SU-DHL-6 (cell line): ENCODE measurements at regions not wholly inside any gene's neighbourhood (a gene's known extent, or its start where the extent isn't known, plus 50 kb on each side); places are given as distances from the start of the nearest gene placed in this dataset.

Experiments used
- H2AFZ ChIP-seq: fragments of 200-600 bp; sonication (generic); 2 replicates; pipeline ENCODE4 v1.6.1; 2014; ENCODE audit warnings: low read depth, mild to moderate bottlenecking, moderate library complexity, mixed read lengths, antibody characterized with exemption, low read length; ENCODE audit not compliant: severe bottlenecking
- H3F3A ChIP-seq: fragments of 200-600 bp; shearing (Covaris generic); 2 replicates; pipeline ENCODE4 v1.6.0; 2016; ENCODE audit warnings: antibody characterized with exemption, mild to moderate bottlenecking; ENCODE audit not compliant: insufficient read depth
- H3K27ac ChIP-seq: fragments of 200-600 bp; sonication (generic); 2 replicates; pipeline ENCODE4 v1.5.1; 2016; ENCODE audit warnings: low read depth, mild to moderate bottlenecking, low read length, moderate library complexity, mixed read lengths
- H3K27me3 ChIP-seq: fragments of 200-600 bp; sonication (generic), shearing (Covaris generic); 2 replicates; pipeline ENCODE4 v1.6.0; 2014; ENCODE audit warnings: mild to moderate bottlenecking, low read length
- H3K36me3 ChIP-seq: fragments of 200-600 bp; sonication (generic); 2 replicates; pipeline ENCODE4 v1.6.1; 2014; ENCODE audit warnings: mild to moderate bottlenecking, low read length, mixed read lengths
- H3K4me2 ChIP-seq: fragments of 300-600, 200-600 bp; shearing (Covaris generic), sonication (generic); 2 replicates; pipeline ENCODE4 v1.6.0; 2014; ENCODE audit warnings: low read length, low read depth, mild to moderate bottlenecking; ENCODE audit not compliant: poor library complexity, severe bottlenecking
- H3K4me3 ChIP-seq: fragments of 200-600 bp; sonication (generic); 2 replicates; pipeline ENCODE4 v1.5.1; 2014; ENCODE audit warnings: antibody characterized with exemption, low read length, mild to moderate bottlenecking, mixed read lengths; ENCODE audit not compliant: insufficient read depth, poor library complexity, severe bottlenecking
- H3K79me2 ChIP-seq: fragments of 200-600 bp; sonication (generic); 2 replicates; pipeline ENCODE4 v1.6.1; 2014; ENCODE audit warnings: mild to moderate bottlenecking, low read length, moderate library complexity; ENCODE audit not compliant: insufficient read depth
- H3K9ac ChIP-seq: fragments of 200-600 bp; sonication (generic); 2 replicates; pipeline ENCODE4 v1.7.0; 2014; ENCODE audit warnings: mild to moderate bottlenecking, low read length
- H3K9me2 ChIP-seq: fragments of 200-600 bp; sonication (generic); replicated peaks from 2 replicates; pipeline ENCODE4 v1.6.1; 2014; ENCODE audit warnings: low read length; ENCODE audit not compliant: insufficient read depth
- H3K9me3 ChIP-seq: fragments of 200-600 bp; sonication (generic); 2 replicates; pipeline ENCODE4 v1.6.1; 2014; ENCODE audit warnings: low read length, mixed read lengths; ENCODE audit not compliant: insufficient read depth
- H4K20me1 ChIP-seq: fragments of 200-600 bp; sonication (generic); 2 replicates; pipeline ENCODE4 v1.6.1; 2014; ENCODE audit warnings: low read depth, mild to moderate bottlenecking, antibody characterized with exemption, low read length, moderate library complexity, mixed read lengths
- EZH2phosphoT487 ChIP-seq: fragments of 200-600 bp; sonication (generic), shearing (Covaris generic); conservative IDR thresholded peaks from 2 replicates; pipeline ENCODE4 v1.6.1; 2018; ENCODE audit warnings: mild to moderate bottlenecking, antibody characterized with exemption, low read length, moderate library complexity, mixed read lengths
- TF ChIP-seq, protein P1 (sequence below): fragments of 200-600 bp; sonication (generic); IDR thresholded peaks from one replicate; pipeline ENCODE4 v1.5.1; 2017; ENCODE audit warnings: antibody characterized with exemption, mild to moderate bottlenecking, low read length, moderate library complexity; ENCODE audit not compliant: insufficient read depth, poor library complexity, severe bottlenecking

DNA sequence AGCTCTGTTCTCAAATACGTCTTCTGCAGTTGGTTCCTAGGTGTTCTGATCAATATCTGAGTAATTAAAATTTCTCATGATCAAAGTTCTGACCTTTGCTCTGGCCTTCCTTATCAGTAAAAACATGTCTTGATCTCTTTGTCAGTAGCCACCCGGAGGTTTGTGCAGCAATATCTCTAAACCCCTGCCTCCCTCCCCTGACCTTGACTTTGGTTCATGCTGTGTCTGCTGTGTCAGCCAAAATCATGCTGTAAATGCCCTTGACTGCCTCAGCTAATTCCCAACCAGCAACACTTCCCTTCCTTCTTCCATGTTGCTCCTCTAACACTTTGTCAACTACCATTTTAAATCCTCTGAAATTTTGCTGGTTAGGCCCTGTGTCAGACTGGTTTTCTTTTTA is 424.7 kb downstream of the FAM181B start:
- Histone ChIP-seq H3K36me3 (no peaks in the 10 kb centered on the region), H3K27me3 (no peaks in the 10 kb centered on the region), H3K79me2 (no peaks in the 10 kb centered on the region), H3K9ac (no peak overlapping the region), H3K4me3 (no peak overlapping the region), H3K9me2 (no peaks in the 10 kb centered on the region), H2AFZ (no peak overlapping the region), H4K20me1 (no peaks in the 10 kb centered on the region), H3K9me3 (no peaks in the 10 kb centered on the region), H3K4me2 (no peak overlapping the region), H3F3A (no peaks in the 10 kb centered on the region), H3K27ac (no peak overlapping the region)
- TF ChIP-seq EZH2phosphoT487: no peak
- TF ChIP-seq, protein P1, sequence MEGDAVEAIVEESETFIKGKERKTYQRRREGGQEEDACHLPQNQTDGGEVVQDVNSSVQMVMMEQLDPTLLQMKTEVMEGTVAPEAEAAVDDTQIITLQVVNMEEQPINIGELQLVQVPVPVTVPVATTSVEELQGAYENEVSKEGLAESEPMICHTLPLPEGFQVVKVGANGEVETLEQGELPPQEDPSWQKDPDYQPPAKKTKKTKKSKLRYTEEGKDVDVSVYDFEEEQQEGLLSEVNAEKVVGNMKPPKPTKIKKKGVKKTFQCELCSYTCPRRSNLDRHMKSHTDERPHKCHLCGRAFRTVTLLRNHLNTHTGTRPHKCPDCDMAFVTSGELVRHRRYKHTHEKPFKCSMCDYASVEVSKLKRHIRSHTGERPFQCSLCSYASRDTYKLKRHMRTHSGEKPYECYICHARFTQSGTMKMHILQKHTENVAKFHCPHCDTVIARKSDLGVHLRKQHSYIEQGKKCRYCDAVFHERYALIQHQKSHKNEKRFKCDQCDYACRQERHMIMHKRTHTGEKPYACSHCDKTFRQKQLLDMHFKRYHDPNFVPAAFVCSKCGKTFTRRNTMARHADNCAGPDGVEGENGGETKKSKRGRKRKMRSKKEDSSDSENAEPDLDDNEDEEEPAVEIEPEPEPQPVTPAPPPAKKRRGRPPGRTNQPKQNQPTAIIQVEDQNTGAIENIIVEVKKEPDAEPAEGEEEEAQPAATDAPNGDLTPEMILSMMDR: no peak

DNA sequence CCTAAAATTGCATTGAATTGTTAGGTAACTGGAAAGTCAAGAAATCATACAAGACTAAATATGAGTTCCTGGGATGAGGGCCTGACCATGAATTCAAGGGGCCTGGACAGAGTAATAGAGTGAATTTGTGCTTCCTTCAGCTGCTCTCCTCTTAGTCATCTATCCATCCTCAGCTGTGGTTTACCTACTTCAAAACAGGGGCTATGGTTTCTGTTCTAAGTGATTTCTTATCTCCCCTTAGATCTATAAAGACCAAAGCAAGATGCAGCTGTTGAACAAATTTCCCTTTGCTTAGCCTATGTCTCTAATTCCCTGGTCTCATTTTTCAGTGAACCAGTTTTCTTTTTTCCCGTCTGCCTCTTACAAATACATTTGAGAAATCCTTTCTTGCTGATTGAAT is 428.5 kb downstream of the FAM181B start:
- Histone ChIP-seq H3F3A (no peaks in the 10 kb centered on the region), H3K4me3 (no peak overlapping the region), H3K36me3 (no peaks in the 10 kb centered on the region), H4K20me1 (no peaks in the 10 kb centered on the region), H3K79me2 (no peaks in the 10 kb centered on the region), H2AFZ (no peak overlapping the region), H3K9me3 (no peaks in the 10 kb centered on the region), H3K9me2 (no peaks in the 10 kb centered on the region), H3K4me2 (no peak overlapping the region), H3K9ac (no peak overlapping the region), H3K27ac (no peak overlapping the region), H3K27me3 (no peaks in the 10 kb centered on the region)
- TF ChIP-seq, protein P1: no peak

DNA sequence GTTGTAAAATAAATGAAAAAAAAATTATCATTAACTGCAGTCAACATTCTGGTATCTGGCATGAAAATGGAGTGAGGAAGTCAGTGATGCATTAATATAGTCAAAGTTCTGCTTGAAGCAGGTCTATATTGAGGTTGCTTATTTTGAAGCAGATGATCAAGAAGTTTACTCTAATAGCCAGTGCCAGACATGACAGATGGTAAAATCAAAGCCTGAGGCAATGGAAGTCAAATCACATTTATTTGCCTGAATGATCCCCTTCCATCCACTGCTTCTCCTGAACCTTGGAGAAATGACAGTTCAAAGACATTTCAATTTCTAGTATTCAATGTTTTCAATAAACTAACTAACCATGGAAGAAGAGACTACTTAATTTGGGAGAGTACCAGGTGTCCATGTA is 430.0 kb downstream of the FAM181B start:
- Histone ChIP-seq H3K9ac (no peak overlapping the region), H3K27ac (no peak overlapping the region), H3F3A (no peaks in the 10 kb centered on the region), H3K27me3 (no peaks in the 10 kb centered on the region), H3K79me2 (no peaks in the 10 kb centered on the region), H2AFZ (no peak overlapping the region), H3K4me3 (no peak overlapping the region), H3K4me2 (no peak overlapping the region), H3K36me3 (no peaks in the 10 kb centered on the region), H4K20me1 (no peaks in the 10 kb centered on the region), H3K9me3 (no peaks in the 10 kb centered on the region), H3K9me2 (no peaks in the 10 kb centered on the region)
- TF ChIP-seq, protein P1: no peak
- TF ChIP-seq EZH2phosphoT487: no peak

DNA sequence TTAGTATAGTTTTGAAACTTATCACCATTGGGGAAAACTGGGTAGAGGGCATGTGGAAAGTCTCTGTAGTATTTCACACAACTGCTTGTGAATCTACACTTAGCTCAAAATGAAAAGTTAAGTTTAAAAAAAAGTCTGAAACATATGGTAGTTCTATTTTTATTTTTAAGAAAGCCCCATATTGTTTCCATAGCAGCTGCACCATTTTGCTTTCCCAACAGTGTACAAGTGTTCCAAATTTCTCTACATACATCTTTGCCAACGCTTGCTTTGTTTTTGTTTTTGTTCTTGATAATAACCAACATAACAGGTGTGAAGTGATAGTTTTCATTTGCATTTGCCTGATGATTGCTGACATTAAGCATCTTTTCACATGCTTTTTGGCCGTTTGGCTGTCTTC is 445.2 kb downstream of the FAM181B start:
- H4K20me1 ChIP-seq: no peaks in the 10 kb centered on the region
- H3K27ac ChIP-seq: no peak overlapping the region
- H3K79me2 ChIP-seq: no peaks in the 10 kb centered on the region
- no peaks in the 10 kb centered on the region for H3K36me3 ChIP-seq
- TF ChIP-seq EZH2phosphoT487: no peak
- TF ChIP-seq, protein P1: no peak
- no peak overlapping the region for H3K4me2 ChIP-seq
- H3F3A ChIP-seq: no peaks in the 10 kb centered on the region
- no peaks in the 10 kb centered on the region for H3K9me3 ChIP-seq
- no peak overlapping the region for H3K9ac ChIP-seq
- no peak overlapping the region for H2AFZ ChIP-seq
- H3K27me3 ChIP-seq: no peaks in the 10 kb centered on the region
- H3K9me2 ChIP-seq: no peaks in the 10 kb centered on the region
- H3K4me3 ChIP-seq: no peak overlapping the region
